ENCODE measurements at regions not wholly inside any gene's neighbourhood (a gene's known extent, or its start where the extent isn't known, plus 50 kb on each side); places are given as distances from the start of the nearest gene placed in this dataset.

GRCh38 chr1:47684964-47685762 lies 247.3 kb downstream of the FOXD2 start:
- TF ChIP-seq CTCF (conservative IDR thresholded peaks at IDR 0.05; ENCODE audit: low read length), result no peak
- no peak for TF ChIP-seq EZH2phosphoT487 (IDR thresholded peaks at IDR 0.05; ENCODE audit: borderline replicate concordance)

All from Loucy (cell line).